ENCODE measurements at regions not wholly inside any gene's neighbourhood (a gene's known extent, or its start where the extent isn't known, plus 50 kb on each side); places are given as distances from the start of the nearest gene placed in this dataset.

DNA sequence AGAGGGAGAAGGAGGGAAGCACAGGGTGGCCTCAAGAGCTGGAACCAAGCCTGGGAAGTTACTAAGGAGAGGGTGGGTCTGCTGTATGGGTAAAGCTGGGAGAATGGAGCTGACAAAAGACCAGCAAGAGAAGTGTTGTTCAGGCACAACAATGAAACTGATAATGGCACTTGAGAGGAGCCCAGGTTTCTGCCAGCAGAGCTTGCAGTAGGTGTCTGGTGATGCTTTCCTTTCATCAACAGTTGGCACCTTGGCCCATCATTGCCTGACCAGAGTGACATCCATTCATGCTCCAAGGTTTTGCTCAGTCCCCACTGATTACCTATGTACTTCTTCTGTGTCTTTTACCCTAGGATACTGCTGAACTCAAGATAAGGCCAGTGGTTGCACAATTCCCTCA is 92.9 kb upstream of the CXCR4 start:
- no peak for DNase-seq

DNA sequence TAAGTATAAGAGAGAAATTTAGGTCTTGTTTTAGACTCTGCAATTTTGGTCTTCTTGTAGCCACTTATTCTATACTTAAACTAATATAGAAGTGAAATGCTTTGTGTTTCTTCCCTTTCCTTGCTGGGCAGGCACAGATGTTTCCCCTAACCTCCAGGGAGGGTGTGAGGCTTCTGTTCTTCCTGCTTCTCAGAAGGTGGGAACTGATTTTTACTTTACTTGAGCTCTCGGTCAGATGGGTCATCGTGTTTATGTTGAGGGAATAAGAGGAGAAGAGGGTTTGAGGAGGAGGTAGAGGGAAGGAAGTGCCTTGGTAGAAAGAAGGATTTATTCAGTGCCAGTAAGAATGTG is 92.5 kb upstream of the CXCR4 start:
- no peak for DNase-seq

DNA sequence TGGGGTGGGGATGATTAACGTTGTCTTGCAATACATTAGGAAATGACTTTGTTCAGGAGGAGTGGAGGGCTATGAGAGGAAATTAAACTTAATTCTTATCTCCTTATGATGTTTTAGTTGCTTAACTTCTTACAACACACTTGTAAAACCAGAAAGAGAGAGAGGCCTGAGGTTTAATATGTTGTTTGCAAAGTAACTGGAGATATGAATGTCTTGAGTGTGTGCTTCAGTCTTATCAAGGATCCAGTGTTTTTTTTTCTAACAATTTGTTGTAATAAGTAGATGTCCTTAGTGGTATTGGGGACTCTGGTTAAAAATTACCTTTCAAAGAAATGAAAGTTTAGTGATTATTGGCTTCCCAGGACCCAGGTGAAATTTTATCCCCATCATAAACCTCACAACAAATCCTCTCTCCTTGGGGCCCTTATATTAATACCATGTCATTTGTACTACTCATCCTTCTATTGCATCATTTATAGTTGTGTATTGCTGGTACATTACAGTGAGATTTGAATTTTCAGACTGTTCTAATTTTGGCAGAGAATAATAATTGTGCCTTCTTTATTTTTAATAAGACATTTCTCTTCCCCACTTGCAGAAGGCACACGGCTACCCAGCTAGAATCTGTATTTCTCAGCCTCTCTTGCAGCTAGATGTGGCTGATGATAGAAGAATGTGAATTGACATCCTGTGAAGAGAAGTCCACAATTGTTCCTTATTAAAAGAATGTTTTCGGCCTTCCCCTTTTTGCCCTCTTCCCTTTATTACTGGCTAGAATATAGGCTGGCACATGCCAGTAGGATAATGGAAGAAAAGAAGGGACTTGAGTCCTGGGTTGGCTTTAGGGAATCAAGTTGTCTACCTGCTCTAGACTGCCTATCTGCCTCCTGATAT is 91.9 kb upstream of the CXCR4 start:
- DNase-seq: no peak

- DNase-seq: no peak
These were observed 90.9 kb upstream of the CXCR4 start for GRCh38 chr2:136208682-136209420.

DNA sequence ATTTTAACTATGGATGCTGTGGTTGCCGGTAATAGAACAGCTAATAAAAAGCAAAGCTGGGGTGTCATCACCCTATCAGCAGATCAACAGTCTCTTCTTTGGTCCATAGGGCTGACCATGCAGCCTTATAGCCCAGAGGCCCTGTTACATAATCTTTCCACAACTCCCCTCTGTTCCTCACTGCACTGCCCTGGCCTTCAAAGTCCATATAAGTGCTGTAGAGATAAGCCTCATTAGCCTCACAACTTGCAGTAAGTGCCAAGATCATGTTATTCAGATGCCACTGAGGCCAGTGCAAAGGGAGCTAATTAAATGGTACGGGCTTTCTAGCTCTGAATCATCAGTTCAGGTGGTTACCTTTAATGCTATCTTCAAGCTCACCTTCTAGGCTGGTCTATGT is 89.7 kb upstream of the CXCR4 start:
- no peak for DNase-seq

- no peak for DNase-seq
These were observed 89.2 kb upstream of the CXCR4 start for GRCh38 chr2:136207030-136207623.

- DNase-seq: no peak
These were observed 88.7 kb upstream of the CXCR4 start for GRCh38 chr2:136206613-136207012.

DNA sequence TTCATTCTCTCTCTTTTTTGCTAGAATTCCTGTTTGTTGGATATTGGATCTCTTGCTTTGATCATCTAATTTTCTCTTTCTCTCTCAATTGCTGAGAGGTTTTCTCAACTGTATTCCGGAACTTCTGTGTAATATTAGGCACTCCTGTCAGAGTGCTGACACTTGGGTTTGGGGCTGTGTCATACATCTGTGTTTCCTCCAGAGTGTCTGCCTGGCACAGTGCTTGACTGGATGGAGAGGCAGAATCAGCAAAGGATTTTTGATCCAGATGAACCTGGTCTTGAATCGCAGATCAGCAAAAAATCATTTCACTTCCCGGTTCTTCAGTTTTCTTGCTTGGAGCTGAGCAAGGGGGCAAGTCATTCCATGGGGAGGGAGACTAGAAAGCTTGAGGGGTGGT is 87.7 kb upstream of the CXCR4 start:
- DNase-seq: no peak

- no peak for DNase-seq
These were observed 87.0 kb upstream of the CXCR4 start for GRCh38 chr2:136204971-136205370.

DNA sequence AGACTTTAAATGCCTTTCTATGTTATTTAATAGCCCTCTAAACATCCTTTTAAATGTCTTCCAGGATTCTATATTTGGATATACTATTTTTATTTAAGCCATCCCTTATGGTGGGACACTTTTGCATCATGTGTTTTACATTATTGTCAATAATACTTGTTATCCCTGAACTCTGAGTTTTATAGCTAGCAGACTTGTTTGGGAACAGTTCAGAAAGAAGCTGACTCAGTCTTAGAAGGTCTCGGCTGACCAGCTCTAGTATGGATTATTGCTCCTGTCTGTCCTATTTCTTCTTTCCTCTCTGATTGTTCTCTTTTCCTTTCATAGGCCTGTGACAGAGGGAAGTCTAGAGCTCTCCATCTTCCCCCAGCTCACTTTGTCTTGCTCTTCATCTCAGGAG is 77.3 kb upstream of the CXCR4 start:
- DNase-seq: no peak

DNA sequence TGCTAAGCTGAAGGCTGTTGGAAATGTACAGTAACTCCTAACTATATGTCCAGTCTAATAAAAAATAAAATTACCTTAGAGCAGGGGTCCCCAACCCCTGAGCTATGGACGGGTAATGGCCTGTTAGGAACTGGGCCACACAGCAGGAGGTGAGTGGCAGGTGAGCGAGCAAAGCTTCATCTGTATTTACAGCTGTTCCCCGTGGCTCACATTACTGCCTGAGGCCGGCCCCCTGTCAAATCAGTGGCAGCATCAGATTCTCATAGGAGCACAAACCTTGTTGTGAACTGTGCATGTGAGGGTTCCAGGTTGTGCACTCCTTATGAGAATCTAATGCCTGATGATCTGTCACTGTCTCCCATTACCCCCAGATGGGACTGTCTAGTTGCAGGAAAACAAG is 73.1 kb upstream of the CXCR4 start:
- DNase-seq: no peak

DNA sequence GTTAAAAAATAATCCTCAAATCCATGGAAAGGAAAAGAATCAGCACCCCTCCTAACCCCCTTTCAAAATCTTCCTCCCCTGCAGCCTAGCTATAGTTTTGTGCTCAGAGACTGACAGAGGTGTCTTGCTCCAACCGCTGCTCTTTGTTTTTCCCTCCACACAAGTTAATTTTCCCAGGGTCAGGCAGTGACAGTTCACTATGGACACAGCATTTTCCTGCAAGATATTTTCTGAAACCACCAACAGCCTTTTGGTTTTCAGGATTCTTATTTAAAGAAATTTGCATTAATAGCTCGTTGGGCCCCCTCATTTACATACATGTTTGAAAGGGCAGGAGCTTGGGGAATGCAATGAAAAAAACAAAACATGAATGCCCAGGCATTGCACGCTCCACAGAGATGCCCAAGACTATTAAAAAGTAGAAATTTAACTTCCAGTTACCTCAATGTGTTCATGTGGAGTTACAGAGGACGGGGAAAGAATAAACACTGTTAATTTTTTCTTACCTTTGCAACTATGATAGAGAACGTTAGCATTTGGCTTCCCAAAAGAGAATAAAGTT is 71.4 kb upstream of the CXCR4 start:
- no peak for DNase-seq

- DNase-seq: no peak
These were observed 70.1 kb upstream of the CXCR4 start for GRCh38 chr2:136188086-136188485.

GRCh38 chr2:136185981-136186776 is 68.2 kb upstream of the CXCR4 start:
- no peak for DNase-seq

DNA sequence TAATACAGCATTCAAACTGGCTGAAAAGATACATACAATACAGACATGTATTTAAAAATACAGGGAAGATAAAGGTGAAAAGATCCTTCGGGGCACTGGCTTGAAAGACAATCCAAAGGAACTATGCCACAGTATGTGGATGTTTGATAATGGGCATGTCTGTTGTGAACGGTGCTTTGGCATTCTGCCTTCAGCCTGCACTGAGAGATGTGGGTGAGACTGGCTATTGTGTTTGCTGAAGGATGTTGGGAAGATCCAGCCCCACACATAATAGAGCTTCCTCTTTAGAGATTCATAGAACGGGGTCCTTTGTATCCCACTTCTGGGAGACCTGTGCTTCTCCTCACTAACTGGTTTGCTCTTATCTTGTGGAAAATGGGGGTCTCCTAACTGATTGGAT is 65.1 kb upstream of the CXCR4 start:
- no peak for DNase-seq

DNA sequence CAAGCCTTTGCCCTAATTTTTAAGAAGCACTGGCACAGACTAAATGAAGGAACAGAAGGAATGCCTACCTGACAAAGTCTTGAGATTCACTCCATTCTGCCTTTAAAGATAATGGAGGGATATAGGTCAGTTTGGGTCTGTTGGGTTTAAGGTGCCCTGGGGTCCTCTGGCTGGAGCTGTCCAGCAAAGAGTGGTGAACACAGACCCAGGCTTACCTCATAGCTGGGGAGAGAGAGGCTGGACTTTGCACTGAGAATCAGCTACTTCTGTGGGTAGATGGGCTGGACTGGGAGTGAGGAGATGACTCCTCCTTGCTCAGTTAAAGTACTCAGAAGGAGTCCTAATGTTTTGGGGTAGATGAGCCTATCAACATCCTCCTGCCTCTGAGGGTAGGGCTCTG is 64.4 kb upstream of the CXCR4 start:
- DNase-seq: no peak

GRCh38 chr2:136179602-136179975 is 61.6 kb upstream of the CXCR4 start:
- DNase-seq: no peak

- no peak for DNase-seq
These were observed 61.1 kb upstream of the CXCR4 start for GRCh38 chr2:136178941-136179601.

- no peak for DNase-seq
These were observed 57.9 kb upstream of the CXCR4 start for GRCh38 chr2:136175868-136176267.

GRCh38 chr2:136175466-136175865 is 57.5 kb upstream of the CXCR4 start:
- DNase-seq: no peak

DNA sequence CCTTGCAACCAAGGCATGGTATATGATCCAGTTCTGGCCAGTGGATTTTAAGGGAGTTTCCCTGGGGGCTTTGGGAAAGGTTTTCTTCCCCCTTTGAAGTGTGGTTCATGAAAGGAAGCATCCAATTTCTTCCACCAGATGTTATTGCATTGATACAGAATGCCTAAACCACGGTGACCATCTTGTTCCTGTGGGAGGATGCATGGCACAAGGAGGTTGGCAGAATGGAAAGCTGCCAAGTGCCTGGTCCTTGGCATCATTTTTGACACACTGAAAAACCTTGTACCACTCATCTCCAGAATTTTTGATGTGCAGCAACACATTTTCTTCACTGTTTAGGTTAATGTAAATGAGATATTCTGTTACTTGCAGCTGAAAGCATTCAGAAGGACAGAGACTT is 55.2 kb upstream of the CXCR4 start:
- no peak for DNase-seq

DNA sequence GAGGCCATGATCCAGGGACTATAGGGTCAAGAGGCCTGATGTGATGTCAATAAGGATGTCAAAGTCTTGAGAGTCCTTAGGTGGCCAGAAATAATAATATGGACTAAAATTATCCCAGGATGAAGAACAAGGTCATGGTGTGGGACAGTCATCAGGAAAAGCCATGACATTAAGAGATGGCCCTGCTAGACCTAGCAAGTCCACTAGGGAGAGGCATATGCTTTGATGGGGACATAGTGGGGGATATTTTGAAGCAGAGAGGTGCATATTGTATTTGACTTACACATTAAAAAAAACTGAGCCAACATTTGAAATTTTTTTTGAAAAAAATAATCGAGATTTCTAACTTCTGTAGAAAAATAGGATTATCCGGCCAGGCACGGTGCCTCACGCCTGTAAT is 53.3 kb upstream of the CXCR4 start:
- no peak for DNase-seq
